Heart right ventricle (tissue), 16 donors: ENCODE measurements at regions not wholly inside any gene's neighbourhood (a gene's known extent, or its start where the extent isn't known, plus 50 kb on each side); places are given as distances from the start of the nearest gene placed in this dataset.

Source experiments
- ATAC-seq, 8 donors: fragments of 200-7000 bp; cut with Tn5 transposase; one replicate each; pipeline ENCODE4 v1.9.1; 2020; ENCODE audit warnings: mild to moderate bottlenecking in 8 of 8, moderate library complexity in 8 of 8, moderate number of reproducible peaks in 1 of 8
- DNase-seq, 2 donors: peaks; one replicate each; pipeline ENCODE4 v3.0.0-alpha.2; 2020
- H3K27ac ChIP-seq, 10 donors: fragments of 200-600 bp; sonication (generic) in 2 of 10; one replicate each; pipeline versions ENCODE4 v1.5.0 to v1.8.0; 2020 to 2022; ENCODE audit warnings: mild to moderate bottlenecking in 3 of 10
- H3K27me3 ChIP-seq, 7 donors: fragments of 200-600 bp; one replicate each; pipeline ENCODE4 v1.8.0; 2021 to 2022; ENCODE audit warnings: mild to moderate bottlenecking in 2 of 7
- H3K36me3 ChIP-seq, 9 donors: fragments of 200-600 bp; sonication (generic) in 1 of 9; one replicate each; pipeline versions ENCODE4 v1.5.0 to v1.8.0; 2020 to 2022; ENCODE audit warnings: mild to moderate bottlenecking in 2 of 9
- H3K4me1 ChIP-seq, 9 donors: fragments of 200-600 bp; sonication (generic) in 1 of 9; one replicate each; pipeline versions ENCODE4 v1.5.0 to v1.8.0; 2020 to 2022; ENCODE audit warnings: mild to moderate bottlenecking in 4 of 9
- H3K4me3 ChIP-seq, 10 donors: fragments of 200-600 bp; sonication (generic) in 2 of 10; one replicate each; pipeline versions ENCODE4 v1.5.0 to v1.8.0; 2020 to 2022; ENCODE audit warnings: mild to moderate bottlenecking in 7 of 10, moderate library complexity in 2 of 10
- H3K9me3 ChIP-seq, 11 donors: fragments of 200-600 bp in 10 of 11; sonication (generic) in 2 of 11; one replicate each; pipeline versions ENCODE4 v1.5.0 to v1.8.0; 2013 to 2022; ENCODE audit warnings: mild to moderate bottlenecking in 2 of 11, control low read depth in 1 of 11, moderate library complexity in 1 of 11
- WGBS, 2 donors: extraction: QIAGEN DNeasy Blood & Tissue Kit; methylation state at CpG; one replicate each; pipeline ENCODE4 v1.1.7; 2013; ENCODE audit warnings: inconsistent platforms in 1 of 2; 5-methylcytosine and 5-hydroxymethylcytosine counted together
- intact Hi-C, 10 donors: fragments of 100-400 bp; cut with DNase I; formaldehyde crosslinking; loops; one replicate each; pipeline versions ENCODE4 v1.11.1 to v1.14.2; 2022
- TF ChIP-seq, protein P1 (sequence below), 9 donors: fragments of 200-600 bp; sonication (generic) in 2 of 9; IDR thresholded peaks; one replicate each; pipeline versions ENCODE4 v1.5.0 to v1.8.0; 2021 to 2022; ENCODE audit warnings: antibody characterized with exemption in 9 of 9, mild to moderate bottlenecking in 5 of 9, moderate library complexity in 1 of 9
- donor health status: Arrhythmogenic right ventricular cardiomyopathy.
- donor health status: ischemic (EF 13 %, LVEDD 7.1; RV severe dilation, severe dysfunction).
- donor health status: healthy with polysubstance abuse.
- donor health status: DM: no; HTN: yes; CAD: no.
- donor health status: DM: no; HTN: no; CAD: no.
- donor health status: ischemic (EF 25% LVEDD 6.9; RV normal size, moderate dysfunction).
- donor health status: ischemic (EF 25% LVEDD 5.7; RV mildly dilated, moderate dysfunction).
- donor health status: healthy.
- donor health status: DM: yes; HTN: yes; CAD: no.
- donor health status: Ischemic cardiomyopathy.
- donor health status: ischemic (EF 35%, LVEDD 5.7; RV mildly dilated, moderate dysfunction).
- donor health status: nonischemic (EF 11% LVEDD 7.7; RV severe dilation, severe dysfunction).
- donor health status: DM: yes; HTN: yes; CAD: no.
- donor health status: PGD.
- donor health status: ischemic (EF 29% LVEDD 5.4; RV normal size, mild dysfunction).
- donor health status: nonischemic (EF 23%, LVEDD 6.1; RV moderate dilation, normal function).

DNA sequence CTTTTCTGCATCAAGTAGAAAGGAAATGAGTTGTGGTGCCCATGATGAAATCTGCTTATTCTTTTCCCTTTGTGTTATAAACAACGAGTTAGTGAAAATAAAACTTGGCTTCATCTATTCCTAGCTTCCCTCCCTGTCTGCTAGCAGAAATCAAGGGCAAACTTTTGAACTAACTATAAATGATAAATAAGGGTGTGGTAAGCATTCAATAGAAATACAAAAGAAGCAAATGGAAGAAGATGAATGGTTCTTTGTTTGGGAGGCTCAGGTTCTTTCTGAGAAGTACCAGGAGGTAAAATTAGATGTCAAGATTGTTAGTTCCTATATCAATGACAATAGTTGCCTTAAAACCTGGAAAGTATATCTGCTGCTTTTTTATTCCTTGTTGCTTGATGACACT, 275.3 kb upstream of the PRR20A start:
- 51 to 53% methylated on average over 1 of the region's 1 CpG for WGBS, 2 donors
- no peak for DNase-seq

DNA sequence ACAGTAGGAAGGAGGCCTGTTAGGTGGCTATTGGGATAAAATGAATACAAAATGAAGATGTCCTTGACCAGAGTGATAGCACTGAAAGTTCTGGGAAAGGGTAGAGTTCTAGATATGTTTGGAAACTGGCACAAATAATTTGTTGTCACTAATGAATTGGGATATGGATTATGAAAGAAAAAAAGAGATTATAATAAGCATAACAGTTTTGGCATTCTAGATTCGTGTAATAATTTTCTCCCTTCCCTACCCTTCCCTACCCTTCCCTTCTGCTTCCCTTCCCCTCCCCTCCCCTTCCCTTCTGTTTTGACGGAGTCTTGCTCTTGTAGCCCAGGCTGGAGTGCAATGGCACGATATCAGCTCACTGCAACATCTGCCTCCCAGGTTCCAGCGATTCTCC, 271.0 kb upstream of the PRR20A start:
- peaks cover 0 to 5% (median 0%) of the 10 kb centered on the region in 11 donors for H3K9me3 ChIP-seq
- no peaks in the 10 kb centered on the region for H3K27me3 ChIP-seq
- H3K4me3 ChIP-seq, result no peak overlapping the region
- no peaks in the 10 kb centered on the region for H3K36me3 ChIP-seq
- no peak overlapping the region for H3K27ac ChIP-seq
- 90 to 94% methylated on average over 3 of the region's 4 CpGs for WGBS, 2 donors
- TF ChIP-seq, protein P1, sequence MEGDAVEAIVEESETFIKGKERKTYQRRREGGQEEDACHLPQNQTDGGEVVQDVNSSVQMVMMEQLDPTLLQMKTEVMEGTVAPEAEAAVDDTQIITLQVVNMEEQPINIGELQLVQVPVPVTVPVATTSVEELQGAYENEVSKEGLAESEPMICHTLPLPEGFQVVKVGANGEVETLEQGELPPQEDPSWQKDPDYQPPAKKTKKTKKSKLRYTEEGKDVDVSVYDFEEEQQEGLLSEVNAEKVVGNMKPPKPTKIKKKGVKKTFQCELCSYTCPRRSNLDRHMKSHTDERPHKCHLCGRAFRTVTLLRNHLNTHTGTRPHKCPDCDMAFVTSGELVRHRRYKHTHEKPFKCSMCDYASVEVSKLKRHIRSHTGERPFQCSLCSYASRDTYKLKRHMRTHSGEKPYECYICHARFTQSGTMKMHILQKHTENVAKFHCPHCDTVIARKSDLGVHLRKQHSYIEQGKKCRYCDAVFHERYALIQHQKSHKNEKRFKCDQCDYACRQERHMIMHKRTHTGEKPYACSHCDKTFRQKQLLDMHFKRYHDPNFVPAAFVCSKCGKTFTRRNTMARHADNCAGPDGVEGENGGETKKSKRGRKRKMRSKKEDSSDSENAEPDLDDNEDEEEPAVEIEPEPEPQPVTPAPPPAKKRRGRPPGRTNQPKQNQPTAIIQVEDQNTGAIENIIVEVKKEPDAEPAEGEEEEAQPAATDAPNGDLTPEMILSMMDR (IDR thresholded peaks at IDR 0.05), result no peak
- no peak for ATAC-seq
- intact Hi-C loops, result no loop called here
- no peak for DNase-seq
- no peaks in the 10 kb centered on the region for H3K4me1 ChIP-seq

More for the DNA sequence above, 275.3 kb upstream of the PRR20A start:
- H3K9me3 ChIP-seq, result peaks cover 0 to 17% (median 0%) of the 10 kb centered on the region in 11 donors
- H3K4me3 ChIP-seq, result no peak overlapping the region
- no peak overlapping the region for H3K27ac ChIP-seq
- no peaks in the 10 kb centered on the region for H3K27me3 ChIP-seq
- H3K36me3 ChIP-seq, result no peaks in the 10 kb centered on the region
- no peak for ATAC-seq
- no peaks in the 10 kb centered on the region for H3K4me1 ChIP-seq
- intact Hi-C loops, result no loop called here
- TF ChIP-seq, protein P1 (IDR thresholded peaks at IDR 0.05), result no peak

DNA sequence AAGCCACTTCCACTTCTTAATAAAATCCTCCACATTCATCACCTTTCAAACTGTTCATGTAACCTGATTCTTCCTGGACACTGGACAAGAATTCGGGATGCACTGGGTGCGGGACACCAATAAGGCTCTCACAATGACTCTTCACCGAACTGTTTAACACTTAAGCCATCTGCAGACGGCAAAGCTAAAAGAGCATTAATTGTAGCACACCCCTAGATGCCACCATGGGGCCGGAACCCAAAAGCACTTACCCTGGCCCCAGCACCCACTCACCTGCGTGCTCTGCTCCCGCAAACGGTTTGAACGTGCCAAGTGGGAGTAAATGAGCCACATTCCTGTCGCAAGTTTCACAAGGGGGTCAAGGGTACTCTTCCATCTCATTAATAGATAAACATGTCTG, 254.3 kb upstream of the PRR20A start:
- Histone ChIP-seq H3K27me3 (no peaks in the 10 kb centered on the region), H3K4me1 (no peaks in the 10 kb centered on the region), H3K4me3 (no peak overlapping the region), H3K27ac (no peak overlapping the region), H3K9me3 (peaks cover 0 to 15% (median 0%) of the 10 kb centered on the region in 11 donors), H3K36me3 (no peaks in the 10 kb centered on the region)
- WGBS, 2 donors, result 84 to 87% methylated on average over 10 of the region's 10 CpGs
- ATAC-seq (no peak), DNase-seq (no peak)
- TF ChIP-seq, protein P1 (IDR thresholded peaks at IDR 0.05), result no peak
- intact Hi-C loops, result no loop called here

DNA sequence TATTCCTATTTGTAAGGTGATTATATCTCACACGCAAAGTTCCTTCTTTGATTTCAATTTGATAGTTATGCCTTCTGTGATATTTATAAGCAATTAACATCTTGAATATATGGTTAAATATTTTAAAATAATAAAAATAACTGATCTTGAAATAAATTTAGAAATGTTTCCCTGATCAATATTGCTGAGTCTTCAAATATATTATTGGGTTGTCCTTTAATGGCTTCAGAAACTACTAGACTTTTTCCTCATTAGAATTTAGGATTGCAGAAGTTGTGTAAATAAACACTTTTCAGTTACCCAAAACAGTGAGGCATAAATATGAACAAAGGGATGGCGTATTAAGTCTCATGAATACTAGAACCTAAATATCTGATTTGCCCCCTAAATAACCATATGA, 252.3 kb upstream of the PRR20A start:
- intact Hi-C loops, result no loop called here

More for the DNA sequence above, 252.3 kb upstream of the PRR20A start:
- WGBS, 2 donors, result 90 to 92% methylated on average over 2 of the region's 2 CpGs
- Histone ChIP-seq H3K36me3 (no peaks in the 10 kb centered on the region), H3K9me3 (peaks cover 0 to 9% (median 0%) of the 10 kb centered on the region in 11 donors), H3K27ac (no peak overlapping the region), H3K4me3 (no peak overlapping the region), H3K27me3 (no peaks in the 10 kb centered on the region), H3K4me1 (no peaks in the 10 kb centered on the region)
- TF ChIP-seq, protein P1 (IDR thresholded peaks at IDR 0.05), result no peak
- no peak for ATAC-seq
- DNase-seq, result no peak
